ENCODE measurements at regions not wholly inside any gene's neighbourhood (a gene's known extent, or its start where the extent isn't known, plus 50 kb on each side); places are given as distances from the start of the nearest gene placed in this dataset.

DNA sequence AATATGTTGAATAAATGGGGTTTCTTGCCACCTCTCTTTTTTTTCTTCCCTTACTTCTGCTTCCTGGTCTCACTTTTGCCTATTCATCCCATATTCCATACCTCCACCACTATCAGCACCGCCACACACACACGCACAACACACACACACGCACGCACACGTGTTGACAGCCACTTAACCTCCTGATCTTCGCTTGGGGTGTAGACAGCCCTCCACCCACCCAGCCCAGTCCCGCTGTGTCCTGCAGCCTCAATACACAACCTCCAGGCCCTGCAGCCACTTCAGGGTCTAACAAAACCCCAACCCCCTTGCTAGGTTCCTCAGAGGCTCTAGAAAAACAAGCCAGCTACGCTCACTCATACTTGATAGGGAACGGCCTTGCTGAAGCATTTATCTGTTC is 72.3 kb downstream of the LINC00237 start:
- Histone ChIP-seq H3K9me3 (ENCODE audit: control insufficient read depth, low read length) (no peaks in the 10 kb centered on the region), H3K4me1 (ENCODE audit: control insufficient read depth in 1 of 2, insufficient read depth in 2 of 2, low read length in 2 of 2) (no peaks in the 10 kb centered on the region), H3K4me3 (ENCODE audit: low read length in 2 of 2) (no peak overlapping the region), H3K27me3 (ENCODE audit: control insufficient read depth in 1 of 2, insufficient read depth in 2 of 2, low read length in 1 of 2) (peaks cover 0 to 2% of the 10 kb centered on the region in 2 donors), H3K36me3 (ENCODE audit: control insufficient read depth in 1 of 2, insufficient read depth in 2 of 2, low read length in 1 of 2) (no peaks in the 10 kb centered on the region), H3K27ac (ENCODE audit: low read depth in 1 of 2, low read length in 2 of 2) (no peak overlapping the region)
- intact Hi-C loops (cut with DNase I): no loop called here
- no peak for ATAC-seq (ENCODE audit: low FRiP score)
- WGBS, 2 donors: 47 to 49% methylated on average over 9 of the region's 9 CpGs
- no peak for DNase-seq

DNA sequence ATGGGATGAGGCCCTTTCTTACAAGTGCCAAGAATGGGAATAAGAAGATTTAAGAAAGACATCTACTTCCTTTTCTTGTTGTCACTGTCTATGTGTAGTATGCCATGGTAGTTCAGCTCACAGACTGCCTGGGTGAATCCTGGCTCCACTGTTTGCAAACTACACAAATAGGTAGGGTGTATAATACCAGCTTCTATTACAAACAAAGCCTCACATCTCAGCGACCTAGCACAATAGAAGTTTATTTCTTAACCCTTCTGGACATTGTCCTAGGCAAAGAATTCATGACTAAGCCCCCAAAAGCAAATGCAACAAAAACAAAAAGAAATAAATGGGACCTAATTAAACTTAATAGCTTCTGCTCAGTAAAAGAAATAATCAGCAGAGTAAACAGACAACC is 74.5 kb downstream of the LINC00237 start:
- H3K36me3 ChIP-seq (ENCODE audit: control insufficient read depth in 1 of 2, insufficient read depth in 2 of 2, low read length in 1 of 2): no peaks in the 10 kb centered on the region
- no peaks in the 10 kb centered on the region for H3K27me3 ChIP-seq (ENCODE audit: control insufficient read depth in 1 of 2, insufficient read depth in 2 of 2, low read length in 1 of 2)
- no peak overlapping the region for H3K27ac ChIP-seq (ENCODE audit: low read depth in 1 of 2, low read length in 2 of 2)
- WGBS, 2 donors: 38 to 46% methylated on average over 1 of the region's 1 CpG
- DNase-seq (no peak), ATAC-seq (ENCODE audit: low FRiP score) (no peak)
- intact Hi-C loops (cut with DNase I): no loop called here
- no peaks in the 10 kb centered on the region for H3K9me3 ChIP-seq (ENCODE audit: control insufficient read depth, low read length)
- H3K4me1 ChIP-seq (ENCODE audit: control insufficient read depth in 1 of 2, insufficient read depth in 2 of 2, low read length in 2 of 2): no peaks in the 10 kb centered on the region
- no peak overlapping the region for H3K4me3 ChIP-seq (ENCODE audit: low read length in 2 of 2)

GRCh38 chr20:21029341-21029740 is 76.8 kb downstream of the LINC00237 start:
- no peak for DNase-seq
- Histone ChIP-seq H3K27ac (ENCODE audit: low read depth in 1 of 2, low read length in 2 of 2) (no peak overlapping the region), H3K4me1 (ENCODE audit: control insufficient read depth in 1 of 2, insufficient read depth in 2 of 2, low read length in 2 of 2) (no peaks in the 10 kb centered on the region), H3K27me3 (ENCODE audit: control insufficient read depth in 1 of 2, insufficient read depth in 2 of 2, low read length in 1 of 2) (no peaks in the 10 kb centered on the region), H3K36me3 (ENCODE audit: control insufficient read depth in 1 of 2, insufficient read depth in 2 of 2, low read length in 1 of 2) (no peaks in the 10 kb centered on the region), H3K9me3 (ENCODE audit: control insufficient read depth, low read length) (no peaks in the 10 kb centered on the region), H3K4me3 (ENCODE audit: low read length in 2 of 2) (no peak overlapping the region)
- intact Hi-C loops (cut with DNase I): no loop called here
- ATAC-seq (ENCODE audit: low FRiP score): no peak
- 62 to 67% methylated on average over 3 of the region's 3 CpGs for WGBS, 2 donors

DNA sequence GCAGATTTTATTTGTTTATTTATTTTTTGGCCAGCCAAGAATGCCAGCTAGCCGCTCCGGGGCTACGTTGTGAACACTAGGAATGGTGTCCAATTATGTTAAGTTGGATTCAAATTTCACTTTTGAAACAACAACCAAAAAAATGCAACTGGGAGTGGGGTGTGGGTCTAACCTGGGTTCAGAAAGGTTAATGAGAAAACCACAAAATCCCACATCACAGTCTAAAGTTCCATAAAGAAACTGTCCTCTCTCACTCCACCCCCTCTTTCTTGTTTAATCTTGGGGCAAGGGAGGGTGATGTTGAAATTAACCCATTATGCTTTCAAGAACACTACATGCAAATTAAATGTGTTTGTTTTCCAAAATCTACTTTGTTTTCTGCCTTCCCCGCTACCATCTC is 77.2 kb downstream of the LINC00237 start:
- intact Hi-C loops (cut with DNase I): no loop called here
- Histone ChIP-seq H3K9me3 (ENCODE audit: control insufficient read depth, low read length) (no peaks in the 10 kb centered on the region), H3K27ac (ENCODE audit: low read depth in 1 of 2, low read length in 2 of 2) (no peak overlapping the region), H3K36me3 (ENCODE audit: control insufficient read depth in 1 of 2, insufficient read depth in 2 of 2, low read length in 1 of 2) (no peaks in the 10 kb centered on the region), H3K4me1 (ENCODE audit: control insufficient read depth in 1 of 2, insufficient read depth in 2 of 2, low read length in 2 of 2) (no peaks in the 10 kb centered on the region), H3K4me3 (ENCODE audit: low read length in 2 of 2) (no peak overlapping the region), H3K27me3 (ENCODE audit: control insufficient read depth in 1 of 2, insufficient read depth in 2 of 2, low read length in 1 of 2) (no peaks in the 10 kb centered on the region)
- ATAC-seq (ENCODE audit: low FRiP score) (no peak), DNase-seq (no peak)
- 31 to 38% methylated on average over 4 of the region's 4 CpGs for WGBS, 2 donors

GRCh38 chr20:21028436-21028835 is 77.7 kb downstream of the LINC00237 start:
- ATAC-seq (ENCODE audit: low FRiP score) (no peak), DNase-seq (no peak)
- Histone ChIP-seq H3K27ac (ENCODE audit: low read depth in 1 of 2, low read length in 2 of 2) (no peak overlapping the region), H3K4me3 (ENCODE audit: low read length in 2 of 2) (no peak overlapping the region), H3K27me3 (ENCODE audit: control insufficient read depth in 1 of 2, insufficient read depth in 2 of 2, low read length in 1 of 2) (no peaks in the 10 kb centered on the region), H3K9me3 (ENCODE audit: control insufficient read depth, low read length) (no peaks in the 10 kb centered on the region), H3K4me1 (ENCODE audit: control insufficient read depth in 1 of 2, insufficient read depth in 2 of 2, low read length in 2 of 2) (no peaks in the 10 kb centered on the region), H3K36me3 (ENCODE audit: control insufficient read depth in 1 of 2, insufficient read depth in 2 of 2, low read length in 1 of 2) (no peaks in the 10 kb centered on the region)
- WGBS, 2 donors: 8 to 16% methylated on average over 3 of the region's 3 CpGs
- intact Hi-C loops (cut with DNase I): no loop called here

DNA sequence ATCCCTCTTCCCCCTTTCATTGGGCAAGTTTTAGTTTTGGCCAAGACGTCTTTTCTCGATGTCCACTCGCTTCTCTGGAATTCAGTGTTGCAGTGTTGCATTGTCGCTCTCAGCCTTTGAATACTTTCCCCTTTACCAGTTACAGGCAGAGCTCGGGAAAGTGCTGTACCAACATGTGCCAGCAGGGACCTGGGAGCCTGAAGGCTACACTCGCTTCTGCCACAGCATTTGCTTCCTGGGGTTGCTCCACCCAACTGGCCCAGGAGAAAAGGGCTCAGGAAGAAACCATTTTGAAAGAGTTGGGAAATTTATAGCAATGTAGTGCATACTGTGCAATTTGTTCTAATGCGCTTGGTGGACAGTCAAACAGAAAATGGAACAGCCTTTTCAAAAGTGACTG is 78.6 kb downstream of the LINC00237 start:
- DNase-seq: no peak
- H3K27me3 ChIP-seq (ENCODE audit: control insufficient read depth in 1 of 2, insufficient read depth in 2 of 2, low read length in 1 of 2): no peaks in the 10 kb centered on the region
- intact Hi-C loops (cut with DNase I): no loop called here
- no peaks in the 10 kb centered on the region for H3K36me3 ChIP-seq (ENCODE audit: control insufficient read depth in 1 of 2, insufficient read depth in 2 of 2, low read length in 1 of 2)
- peaks cover 3% of the 10 kb centered on the region for H3K9me3 ChIP-seq (ENCODE audit: control insufficient read depth, low read length)
- 50 to 52% methylated on average over 7 of the region's 7 CpGs for WGBS, 2 donors
- H3K4me3 ChIP-seq (ENCODE audit: low read length in 2 of 2): no peak overlapping the region
- no peak overlapping the region for H3K27ac ChIP-seq (ENCODE audit: low read depth in 1 of 2, low read length in 2 of 2)
- H3K4me1 ChIP-seq (ENCODE audit: control insufficient read depth in 1 of 2, insufficient read depth in 2 of 2, low read length in 2 of 2): no peaks in the 10 kb centered on the region
- no peak for ATAC-seq (ENCODE audit: low FRiP score)

DNA sequence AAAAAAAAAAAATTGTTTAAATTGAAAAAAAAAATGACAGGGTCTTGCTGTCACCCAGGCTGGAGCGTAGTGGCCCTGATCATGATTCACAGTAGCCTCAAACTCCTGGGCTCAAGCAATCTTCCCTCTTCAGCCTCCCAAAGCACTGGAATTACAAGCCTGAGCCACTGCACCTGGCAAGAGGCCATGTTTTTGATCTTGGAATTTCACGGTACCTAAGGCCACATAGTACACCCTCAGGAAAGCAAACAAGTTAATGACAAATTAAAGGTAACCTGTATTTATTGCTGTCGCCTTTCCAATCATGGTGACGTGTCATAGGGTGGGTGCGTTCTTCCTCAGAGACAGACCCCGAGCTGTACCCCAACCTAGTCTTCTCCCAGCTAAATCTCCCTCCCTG is 79.2 kb downstream of the LINC00237 start:
- Histone ChIP-seq H3K4me1 (ENCODE audit: control insufficient read depth in 1 of 2, insufficient read depth in 2 of 2, low read length in 2 of 2) (no peaks in the 10 kb centered on the region), H3K9me3 (ENCODE audit: control insufficient read depth, low read length) (peaks cover 3% of the 10 kb centered on the region), H3K27ac (ENCODE audit: low read depth in 1 of 2, low read length in 2 of 2) (no peak overlapping the region), H3K36me3 (ENCODE audit: control insufficient read depth in 1 of 2, insufficient read depth in 2 of 2, low read length in 1 of 2) (no peaks in the 10 kb centered on the region), H3K27me3 (ENCODE audit: control insufficient read depth in 1 of 2, insufficient read depth in 2 of 2, low read length in 1 of 2) (no peaks in the 10 kb centered on the region), H3K4me3 (ENCODE audit: low read length in 2 of 2) (no peak overlapping the region)
- ATAC-seq (ENCODE audit: low FRiP score) (no peak), DNase-seq (no peak)
- 81 to 83% methylated on average over 6 of the region's 6 CpGs for WGBS, 2 donors
- intact Hi-C loops (cut with DNase I): no loop called here

DNA sequence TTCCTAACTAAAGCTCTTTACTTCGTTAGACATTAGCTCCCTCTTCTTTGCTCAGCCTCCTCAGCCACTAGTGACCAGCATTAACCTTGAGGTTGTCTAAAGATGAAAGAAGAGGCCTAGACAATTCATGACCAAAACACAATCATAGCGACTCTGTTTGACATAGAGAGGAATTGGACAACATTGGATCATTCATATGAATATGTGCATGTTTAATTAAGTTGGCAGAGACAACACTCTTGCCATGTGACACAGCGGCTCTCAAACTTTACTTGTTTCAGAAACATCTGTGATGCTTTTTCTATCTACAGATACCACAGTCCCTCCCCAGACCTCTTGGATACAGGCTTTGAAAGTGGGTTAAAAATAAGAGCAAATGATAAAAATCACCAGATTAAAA is 81.7 kb downstream of the LINC00237 start:
- Histone ChIP-seq H3K36me3 (ENCODE audit: control insufficient read depth in 1 of 2, insufficient read depth in 2 of 2, low read length in 1 of 2) (no peaks in the 10 kb centered on the region), H3K27me3 (ENCODE audit: control insufficient read depth in 1 of 2, insufficient read depth in 2 of 2, low read length in 1 of 2) (no peaks in the 10 kb centered on the region), H3K4me1 (ENCODE audit: control insufficient read depth in 1 of 2, insufficient read depth in 2 of 2, low read length in 2 of 2) (no peaks in the 10 kb centered on the region), H3K27ac (ENCODE audit: low read depth in 1 of 2, low read length in 2 of 2) (no peak overlapping the region), H3K9me3 (ENCODE audit: control insufficient read depth, low read length) (peaks cover 3% of the 10 kb centered on the region), H3K4me3 (ENCODE audit: low read length in 2 of 2) (no peak overlapping the region)
- WGBS, 2 donors: 81 to 83% methylated on average over 3 of the region's 3 CpGs
- no peak for ATAC-seq (ENCODE audit: low FRiP score)
- intact Hi-C loops (cut with DNase I): no loop called here
- no peak for DNase-seq

DNA sequence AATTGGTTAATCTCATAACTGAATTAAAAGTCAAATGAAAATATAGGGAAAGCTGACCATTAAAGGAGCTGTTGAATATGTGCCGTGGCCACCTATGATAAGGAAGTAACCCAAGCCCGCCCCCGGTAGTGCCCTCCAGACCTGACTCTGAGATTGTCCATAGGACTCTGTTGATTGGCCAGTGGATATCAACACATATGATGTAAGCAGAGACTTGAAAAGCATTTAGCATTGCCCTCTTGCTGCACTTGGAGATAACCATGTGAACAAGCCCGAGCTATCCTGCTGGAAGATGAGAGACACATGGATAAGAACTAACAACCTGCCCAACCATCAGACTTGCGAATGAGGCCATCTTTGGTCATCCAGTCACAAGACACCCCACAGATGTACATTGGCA is 83.2 kb downstream of the LINC00237 start:
- intact Hi-C loops (cut with DNase I): no loop called here
- H3K36me3 ChIP-seq (ENCODE audit: control insufficient read depth in 1 of 2, insufficient read depth in 2 of 2, low read length in 1 of 2): no peaks in the 10 kb centered on the region
- 90 to 97% methylated on average over 5 of the region's 5 CpGs for WGBS, 2 donors
- ATAC-seq (ENCODE audit: low FRiP score) (no peak), DNase-seq (no peak)
- H3K4me1 ChIP-seq (ENCODE audit: control insufficient read depth in 1 of 2, insufficient read depth in 2 of 2, low read length in 2 of 2): no peaks in the 10 kb centered on the region
- H3K27ac ChIP-seq (ENCODE audit: low read depth in 1 of 2, low read length in 2 of 2): no peak overlapping the region
- H3K27me3 ChIP-seq (ENCODE audit: control insufficient read depth in 1 of 2, insufficient read depth in 2 of 2, low read length in 1 of 2): no peaks in the 10 kb centered on the region
- peaks cover 3% of the 10 kb centered on the region for H3K9me3 ChIP-seq (ENCODE audit: control insufficient read depth, low read length)
- H3K4me3 ChIP-seq (ENCODE audit: low read length in 2 of 2): no peak overlapping the region

- no peak for ATAC-seq (ENCODE audit: low FRiP score)
- DNase-seq: no peak
- H3K27me3 ChIP-seq (ENCODE audit: control insufficient read depth in 1 of 2, insufficient read depth in 2 of 2, low read length in 1 of 2): no peaks in the 10 kb centered on the region
- no peak overlapping the region for H3K4me3 ChIP-seq (ENCODE audit: low read length in 2 of 2)
- no peaks in the 10 kb centered on the region for H3K4me1 ChIP-seq (ENCODE audit: control insufficient read depth in 1 of 2, insufficient read depth in 2 of 2, low read length in 2 of 2)
- no peaks in the 10 kb centered on the region for H3K36me3 ChIP-seq (ENCODE audit: control insufficient read depth in 1 of 2, insufficient read depth in 2 of 2, low read length in 1 of 2)
- peaks cover 3% of the 10 kb centered on the region for H3K9me3 ChIP-seq (ENCODE audit: control insufficient read depth, low read length)
- intact Hi-C loops (cut with DNase I): no loop called here
- H3K27ac ChIP-seq (ENCODE audit: low read depth in 1 of 2, low read length in 2 of 2): no peak overlapping the region
- WGBS, 2 donors: 40 to 54% methylated on average over 1 of the region's 1 CpG
Observed at GRCh38 chr20:21021472-21021790, 84.7 kb downstream of the LINC00237 start.
